Liver (tissue), 8 donors: ENCODE measurements at regions not wholly inside any gene's neighbourhood (a gene's known extent, or its start where the extent isn't known, plus 50 kb on each side); places are given as distances from the start of the nearest gene placed in this dataset.

Experiments
- DNase-seq: peaks from one replicate; pipeline ENCODE4 v3.0.0-alpha.2; 2017; ENCODE audit warnings: low spot score
- H3K27ac ChIP-seq, 2 donors: one replicate each; pipeline ENCODE4 v1.7.0; 2013; ENCODE audit warnings: inconsistent platforms in 2 of 2, low read length in 2 of 2, control low read depth in 1 of 2, low read depth in 1 of 2, mild to moderate bottlenecking in 1 of 2
- H3K27me3 ChIP-seq, 4 donors: one replicate each; pipeline versions ENCODE4 v1.6.1 to v1.7.0; 2013; ENCODE audit warnings: low read length in 3 of 4, inconsistent platforms in 1 of 4, mild to moderate bottlenecking in 1 of 4, moderate library complexity in 1 of 4; ENCODE audit not compliant: control insufficient read depth in 4 of 4, insufficient read depth in 4 of 4
- H3K36me3 ChIP-seq, 4 donors: one replicate each; pipeline versions ENCODE4 v1.6.1 to v1.7.0; 2013; ENCODE audit warnings: low read length in 3 of 4, mild to moderate bottlenecking in 3 of 4, low read depth in 1 of 4, moderate library complexity in 1 of 4; ENCODE audit not compliant: control insufficient read depth in 4 of 4, insufficient read depth in 3 of 4
- H3K4me1 ChIP-seq, 4 donors: one replicate each; pipeline versions ENCODE4 v1.6.1 to v1.7.0; 2013; ENCODE audit warnings: low read length in 3 of 4, mild to moderate bottlenecking in 3 of 4, moderate library complexity in 1 of 4; ENCODE audit not compliant: control insufficient read depth in 4 of 4, insufficient read depth in 4 of 4
- H3K4me3 ChIP-seq, 3 donors: one replicate each; pipeline versions ENCODE4 v1.6.1 to v1.7.0; 2013; ENCODE audit warnings: low read length in 3 of 3, control low read depth in 1 of 3, low read depth in 1 of 3, mild to moderate bottlenecking in 1 of 3
- H3K9ac ChIP-seq, 2 donors: one replicate each; pipeline ENCODE4 v1.7.0; 2013; ENCODE audit warnings: low read length in 2 of 2, mild to moderate bottlenecking in 2 of 2, moderate library complexity in 2 of 2, control low read depth in 1 of 2, low read depth in 1 of 2
- H3K9me3 ChIP-seq, 4 donors: one replicate each; pipeline versions ENCODE4 v1.6.1 to v1.7.0; 2013; ENCODE audit warnings: low read length in 3 of 4; ENCODE audit not compliant: control insufficient read depth in 4 of 4
- FOXA1 ChIP-seq: IDR thresholded peaks from 2 replicates; pipeline ENCODE4 v1.6.1; 2016; ENCODE audit warnings: antibody characterized with exemption
- FOXA2 ChIP-seq: IDR thresholded peaks from 2 replicates; pipeline ENCODE4 v1.6.1; 2016; ENCODE audit warnings: antibody characterized with exemption
- GABPA ChIP-seq, 2 donors: IDR thresholded peaks in 1 of 2; conservative IDR thresholded peaks in 1 of 2; 2 replicates each; pipeline ENCODE4 v1.6.1; 2016; ENCODE audit warnings: antibody characterized with exemption in 2 of 2, mild to moderate bottlenecking in 1 of 2, moderate library complexity in 1 of 2
- HNF4A ChIP-seq, 2 donors: conservative IDR thresholded peaks; 2 replicates each; pipeline ENCODE4 v1.6.1; 2016; ENCODE audit warnings: antibody characterized with exemption in 2 of 2, mild to moderate bottlenecking in 2 of 2
- HNF4G ChIP-seq: IDR thresholded peaks from 2 replicates; pipeline ENCODE4 v1.6.1; 2016; ENCODE audit warnings: antibody characterized with exemption
- NR2F2 ChIP-seq: IDR thresholded peaks from 2 replicates; pipeline ENCODE4 v1.6.1; 2016; ENCODE audit warnings: antibody characterized with exemption
- RAD21 ChIP-seq, 2 donors: IDR thresholded peaks; 2 replicates each; pipeline ENCODE4 v1.6.1; 2016; ENCODE audit warnings: antibody characterized with exemption in 2 of 2, mild to moderate bottlenecking in 2 of 2
- RXRA ChIP-seq, 2 donors: IDR thresholded peaks; 2 replicates each; pipeline ENCODE4 v1.6.1; 2017 to 2018; ENCODE audit warnings: antibody characterized with exemption in 2 of 2, mild to moderate bottlenecking in 1 of 2
- SP1 ChIP-seq: IDR thresholded peaks from 2 replicates; pipeline ENCODE4 v1.6.1; 2018; ENCODE audit warnings: antibody characterized with exemption, mild to moderate bottlenecking
- YY1 ChIP-seq: IDR thresholded peaks from 2 replicates; pipeline ENCODE4 v1.6.1; 2016; ENCODE audit warnings: antibody characterized with exemption, mild to moderate bottlenecking
- WGBS: extraction: QIAGEN DNeasy Blood & Tissue Kit; methylation state at CpG from one replicate; pipeline ENCODE4 v1.1.7; 2013; 5-methylcytosine and 5-hydroxymethylcytosine counted together
- TF ChIP-seq, protein P1 (sequence below): IDR thresholded peaks from 2 replicates; pipeline ENCODE4 v1.6.1; 2016; ENCODE audit warnings: antibody characterized with exemption
- TF ChIP-seq, protein P2 (sequence below): IDR thresholded peaks from 2 replicates; pipeline ENCODE4 v1.6.1; 2016; ENCODE audit warnings: antibody characterized with exemption
- TF ChIP-seq, protein P3 (sequence below): IDR thresholded peaks from 2 replicates; pipeline ENCODE4 v1.6.1; 2016; ENCODE audit warnings: antibody characterized with exemption
- TF ChIP-seq, protein P4 (sequence below): fragments of 150-350 bp; IDR thresholded peaks from 2 replicates; pipeline ENCODE4 v1.5.1; 2017; ENCODE audit warnings: improper control_type of control experiment, low read depth, low read length; ENCODE audit not compliant: missing input control
- TF ChIP-seq, protein P5 (sequence below): IDR thresholded peaks from 2 replicates; pipeline ENCODE4 v1.6.1; 2016; ENCODE audit warnings: antibody characterized with exemption, mild to moderate bottlenecking
- donor health status: healthy.
- donor health status: healthy.
- donor health status: healthy.
- donor health status: healthy.
- donor health status: healthy.

DNA sequence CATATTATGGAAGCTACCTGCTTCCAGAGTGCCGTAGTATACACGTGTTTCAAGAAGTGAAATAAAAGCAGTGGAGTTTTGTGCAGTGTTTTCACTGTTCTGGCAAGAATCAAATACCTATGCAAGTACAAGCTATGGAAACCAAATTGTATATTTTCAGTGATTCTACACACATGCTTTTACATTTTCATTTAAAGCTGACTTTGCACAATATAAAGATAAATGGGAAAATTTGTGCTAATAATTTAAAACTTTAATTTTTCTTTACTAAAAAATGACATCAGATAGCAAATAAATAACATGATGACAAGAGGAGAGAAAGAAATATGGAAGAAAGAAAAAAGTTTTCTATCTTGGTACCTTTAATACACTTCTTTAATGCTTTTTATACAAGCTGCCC, 393.7 kb upstream of the NPVF start:
- H3K4me3 ChIP-seq, result no peak overlapping the region
- no peaks in the 10 kb centered on the region for H3K27me3 ChIP-seq
- no peaks in the 10 kb centered on the region for H3K36me3 ChIP-seq
- H3K4me1 ChIP-seq, result no peaks in the 10 kb centered on the region
- WGBS, result 75% methylated on average over 2 of the region's 2 CpGs
- H3K9me3 ChIP-seq, result no peaks in the 10 kb centered on the region
- no peak overlapping the region for H3K9ac ChIP-seq
- no peak for DNase-seq
- TF ChIP-seq, protein P1, sequence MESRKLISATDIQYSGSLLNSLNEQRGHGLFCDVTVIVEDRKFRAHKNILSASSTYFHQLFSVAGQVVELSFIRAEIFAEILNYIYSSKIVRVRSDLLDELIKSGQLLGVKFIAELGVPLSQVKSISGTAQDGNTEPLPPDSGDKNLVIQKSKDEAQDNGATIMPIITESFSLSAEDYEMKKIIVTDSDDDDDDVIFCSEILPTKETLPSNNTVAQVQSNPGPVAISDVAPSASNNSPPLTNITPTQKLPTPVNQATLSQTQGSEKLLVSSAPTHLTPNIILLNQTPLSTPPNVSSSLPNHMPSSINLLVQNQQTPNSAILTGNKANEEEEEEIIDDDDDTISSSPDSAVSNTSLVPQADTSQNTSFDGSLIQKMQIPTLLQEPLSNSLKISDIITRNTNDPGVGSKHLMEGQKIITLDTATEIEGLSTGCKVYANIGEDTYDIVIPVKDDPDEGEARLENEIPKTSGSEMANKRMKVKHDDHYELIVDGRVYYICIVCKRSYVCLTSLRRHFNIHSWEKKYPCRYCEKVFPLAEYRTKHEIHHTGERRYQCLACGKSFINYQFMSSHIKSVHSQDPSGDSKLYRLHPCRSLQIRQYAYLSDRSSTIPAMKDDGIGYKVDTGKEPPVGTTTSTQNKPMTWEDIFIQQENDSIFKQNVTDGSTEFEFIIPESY, result no peak
- TF ChIP-seq, protein P2, sequence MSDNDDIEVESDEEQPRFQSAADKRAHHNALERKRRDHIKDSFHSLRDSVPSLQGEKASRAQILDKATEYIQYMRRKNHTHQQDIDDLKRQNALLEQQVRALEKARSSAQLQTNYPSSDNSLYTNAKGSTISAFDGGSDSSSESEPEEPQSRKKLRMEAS, result no peak
- no peak for TF ChIP-seq RAD21 (IDR thresholded peaks at IDR 0.05)
- TF ChIP-seq, protein P3, sequence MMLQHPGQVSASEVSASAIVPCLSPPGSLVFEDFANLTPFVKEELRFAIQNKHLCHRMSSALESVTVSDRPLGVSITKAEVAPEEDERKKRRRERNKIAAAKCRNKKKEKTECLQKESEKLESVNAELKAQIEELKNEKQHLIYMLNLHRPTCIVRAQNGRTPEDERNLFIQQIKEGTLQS, result no peak
- TF ChIP-seq YY1, result no peak
- TF ChIP-seq HNF4A (conservative IDR thresholded peaks at IDR 0.05), result no peak
- TF ChIP-seq SP1, result no peak
- TF ChIP-seq, protein P4, sequence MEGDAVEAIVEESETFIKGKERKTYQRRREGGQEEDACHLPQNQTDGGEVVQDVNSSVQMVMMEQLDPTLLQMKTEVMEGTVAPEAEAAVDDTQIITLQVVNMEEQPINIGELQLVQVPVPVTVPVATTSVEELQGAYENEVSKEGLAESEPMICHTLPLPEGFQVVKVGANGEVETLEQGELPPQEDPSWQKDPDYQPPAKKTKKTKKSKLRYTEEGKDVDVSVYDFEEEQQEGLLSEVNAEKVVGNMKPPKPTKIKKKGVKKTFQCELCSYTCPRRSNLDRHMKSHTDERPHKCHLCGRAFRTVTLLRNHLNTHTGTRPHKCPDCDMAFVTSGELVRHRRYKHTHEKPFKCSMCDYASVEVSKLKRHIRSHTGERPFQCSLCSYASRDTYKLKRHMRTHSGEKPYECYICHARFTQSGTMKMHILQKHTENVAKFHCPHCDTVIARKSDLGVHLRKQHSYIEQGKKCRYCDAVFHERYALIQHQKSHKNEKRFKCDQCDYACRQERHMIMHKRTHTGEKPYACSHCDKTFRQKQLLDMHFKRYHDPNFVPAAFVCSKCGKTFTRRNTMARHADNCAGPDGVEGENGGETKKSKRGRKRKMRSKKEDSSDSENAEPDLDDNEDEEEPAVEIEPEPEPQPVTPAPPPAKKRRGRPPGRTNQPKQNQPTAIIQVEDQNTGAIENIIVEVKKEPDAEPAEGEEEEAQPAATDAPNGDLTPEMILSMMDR, result no peak
- TF ChIP-seq FOXA1, result no peak
- no peak for TF ChIP-seq GABPA (IDR thresholded peaks at IDR 0.05 in 1 of 2, conservative IDR thresholded peaks at IDR 0.05 in 1 of 2)
- TF ChIP-seq NR2F2, result no peak
- TF ChIP-seq FOXA2, result no peak
- TF ChIP-seq, protein P5, sequence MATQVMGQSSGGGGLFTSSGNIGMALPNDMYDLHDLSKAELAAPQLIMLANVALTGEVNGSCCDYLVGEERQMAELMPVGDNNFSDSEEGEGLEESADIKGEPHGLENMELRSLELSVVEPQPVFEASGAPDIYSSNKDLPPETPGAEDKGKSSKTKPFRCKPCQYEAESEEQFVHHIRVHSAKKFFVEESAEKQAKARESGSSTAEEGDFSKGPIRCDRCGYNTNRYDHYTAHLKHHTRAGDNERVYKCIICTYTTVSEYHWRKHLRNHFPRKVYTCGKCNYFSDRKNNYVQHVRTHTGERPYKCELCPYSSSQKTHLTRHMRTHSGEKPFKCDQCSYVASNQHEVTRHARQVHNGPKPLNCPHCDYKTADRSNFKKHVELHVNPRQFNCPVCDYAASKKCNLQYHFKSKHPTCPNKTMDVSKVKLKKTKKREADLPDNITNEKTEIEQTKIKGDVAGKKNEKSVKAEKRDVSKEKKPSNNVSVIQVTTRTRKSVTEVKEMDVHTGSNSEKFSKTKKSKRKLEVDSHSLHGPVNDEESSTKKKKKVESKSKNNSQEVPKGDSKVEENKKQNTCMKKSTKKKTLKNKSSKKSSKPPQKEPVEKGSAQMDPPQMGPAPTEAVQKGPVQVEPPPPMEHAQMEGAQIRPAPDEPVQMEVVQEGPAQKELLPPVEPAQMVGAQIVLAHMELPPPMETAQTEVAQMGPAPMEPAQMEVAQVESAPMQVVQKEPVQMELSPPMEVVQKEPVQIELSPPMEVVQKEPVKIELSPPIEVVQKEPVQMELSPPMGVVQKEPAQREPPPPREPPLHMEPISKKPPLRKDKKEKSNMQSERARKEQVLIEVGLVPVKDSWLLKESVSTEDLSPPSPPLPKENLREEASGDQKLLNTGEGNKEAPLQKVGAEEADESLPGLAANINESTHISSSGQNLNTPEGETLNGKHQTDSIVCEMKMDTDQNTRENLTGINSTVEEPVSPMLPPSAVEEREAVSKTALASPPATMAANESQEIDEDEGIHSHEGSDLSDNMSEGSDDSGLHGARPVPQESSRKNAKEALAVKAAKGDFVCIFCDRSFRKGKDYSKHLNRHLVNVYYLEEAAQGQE, result no peak
- no peak for TF ChIP-seq HNF4G
- H3K27ac ChIP-seq, result no peak overlapping the region

DNA sequence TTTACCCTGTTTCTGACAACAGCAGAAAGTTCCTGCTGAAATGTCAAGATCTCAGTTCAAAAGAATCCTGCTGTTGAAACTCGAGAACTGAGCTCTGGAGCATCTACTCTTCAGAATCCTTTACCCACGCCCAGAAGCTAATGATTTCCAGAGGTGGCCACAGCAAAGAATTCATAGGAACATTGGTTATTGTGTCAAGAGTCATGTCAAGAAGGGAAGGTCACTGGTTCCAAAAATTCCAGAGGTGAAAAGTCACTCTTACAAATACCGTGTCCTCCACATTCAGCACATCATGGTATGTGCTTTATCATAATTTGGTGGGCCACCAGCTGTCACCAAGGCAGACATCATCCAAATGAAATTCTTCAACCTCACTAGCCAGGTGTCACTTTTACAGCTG, 394.4 kb upstream of the NPVF start:
- no peaks in the 10 kb centered on the region for H3K36me3 ChIP-seq
- no peaks in the 10 kb centered on the region for H3K9me3 ChIP-seq
- H3K27me3 ChIP-seq, result no peaks in the 10 kb centered on the region
- no peak overlapping the region for H3K4me3 ChIP-seq
- TF ChIP-seq FOXA1 (no peak), RXRA (IDR thresholded peaks at IDR 0.05) (no peak), YY1 (no peak), SP1 (no peak)
- H3K9ac ChIP-seq, result no peak overlapping the region
- 51% methylated on average over 3 of the region's 3 CpGs for WGBS
- no peaks in the 10 kb centered on the region for H3K4me1 ChIP-seq
- no peak for DNase-seq
- no peak overlapping the region for H3K27ac ChIP-seq
